ENCODE measurements at regions not wholly inside any gene's neighbourhood (a gene's known extent, or its start where the extent isn't known, plus 50 kb on each side); places are given as distances from the start of the nearest gene placed in this dataset.
"Not testable (repeated sequence)": the region's sequence is repeated elsewhere in the genome, so short reads cannot be mapped to it uniquely, and the experiment has no call there.

DNA sequence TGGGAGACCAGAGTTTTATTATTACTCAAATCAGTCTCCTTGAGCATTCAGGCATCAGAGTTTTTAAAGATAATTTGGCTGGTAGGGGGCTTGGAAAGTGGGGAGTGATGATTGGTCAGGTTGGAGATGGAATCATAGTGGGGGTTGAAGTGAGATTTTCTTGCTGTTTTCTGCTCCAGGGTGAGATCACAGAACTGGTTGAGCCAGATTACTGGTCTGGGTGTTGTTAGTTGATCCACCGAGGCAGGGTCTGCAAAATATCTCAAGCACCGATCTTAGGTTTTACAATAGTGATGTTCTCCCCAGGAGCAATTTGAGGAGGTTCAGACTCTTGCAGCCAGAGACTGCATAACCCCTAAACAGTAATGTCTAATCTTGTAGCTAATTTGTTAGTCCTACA, 141.0 kb downstream of the OTOL1 start:
- Histone ChIP-seq H4K20me1 (ENCODE audit: insufficient read depth, low read length, poor library complexity, severe bottlenecking) (no peaks in the 10 kb centered on the region), H3K36me3 (ENCODE audit: insufficient read depth, low read length) (no peaks in the 10 kb centered on the region), H3K9me3 (ENCODE audit: insufficient read depth, low read depth, low read length) (no peaks in the 10 kb centered on the region), H3K4me2 (ENCODE audit: low read depth, low read length, poor library complexity, severe bottlenecking) (no peak overlapping the region), H3K9me2 (replicated peaks; ENCODE audit: low read depth, low read length) (no peaks in the 10 kb centered on the region), H2AFZ (ENCODE audit: low read length) (no peak overlapping the region), H3K4me1 (ENCODE audit: insufficient read depth, low read length, poor library complexity, severe bottlenecking) (no peaks in the 10 kb centered on the region), H3K79me2 (ENCODE audit: insufficient read depth, low read length) (no peaks in the 10 kb centered on the region), H3K9ac (ENCODE audit: low read depth, low read length, poor library complexity, severe bottlenecking) (no peak overlapping the region), H3K27me3 (ENCODE audit: insufficient read depth, low read length, poor library complexity, severe bottlenecking) (no peaks in the 10 kb centered on the region), H3F3A (ENCODE audit: low read depth) (no peaks in the 10 kb centered on the region), H3K4me3 (ENCODE audit: low read length, poor library complexity, severe bottlenecking) (no peak overlapping the region)
- TF ChIP-seq, protein P1, sequence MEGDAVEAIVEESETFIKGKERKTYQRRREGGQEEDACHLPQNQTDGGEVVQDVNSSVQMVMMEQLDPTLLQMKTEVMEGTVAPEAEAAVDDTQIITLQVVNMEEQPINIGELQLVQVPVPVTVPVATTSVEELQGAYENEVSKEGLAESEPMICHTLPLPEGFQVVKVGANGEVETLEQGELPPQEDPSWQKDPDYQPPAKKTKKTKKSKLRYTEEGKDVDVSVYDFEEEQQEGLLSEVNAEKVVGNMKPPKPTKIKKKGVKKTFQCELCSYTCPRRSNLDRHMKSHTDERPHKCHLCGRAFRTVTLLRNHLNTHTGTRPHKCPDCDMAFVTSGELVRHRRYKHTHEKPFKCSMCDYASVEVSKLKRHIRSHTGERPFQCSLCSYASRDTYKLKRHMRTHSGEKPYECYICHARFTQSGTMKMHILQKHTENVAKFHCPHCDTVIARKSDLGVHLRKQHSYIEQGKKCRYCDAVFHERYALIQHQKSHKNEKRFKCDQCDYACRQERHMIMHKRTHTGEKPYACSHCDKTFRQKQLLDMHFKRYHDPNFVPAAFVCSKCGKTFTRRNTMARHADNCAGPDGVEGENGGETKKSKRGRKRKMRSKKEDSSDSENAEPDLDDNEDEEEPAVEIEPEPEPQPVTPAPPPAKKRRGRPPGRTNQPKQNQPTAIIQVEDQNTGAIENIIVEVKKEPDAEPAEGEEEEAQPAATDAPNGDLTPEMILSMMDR (conservative IDR thresholded peaks at IDR 0.05; ENCODE audit: low read length), result no peak
- TF ChIP-seq EZH2phosphoT487 (IDR thresholded peaks at IDR 0.05; ENCODE audit: borderline replicate concordance), result no peak

DNA sequence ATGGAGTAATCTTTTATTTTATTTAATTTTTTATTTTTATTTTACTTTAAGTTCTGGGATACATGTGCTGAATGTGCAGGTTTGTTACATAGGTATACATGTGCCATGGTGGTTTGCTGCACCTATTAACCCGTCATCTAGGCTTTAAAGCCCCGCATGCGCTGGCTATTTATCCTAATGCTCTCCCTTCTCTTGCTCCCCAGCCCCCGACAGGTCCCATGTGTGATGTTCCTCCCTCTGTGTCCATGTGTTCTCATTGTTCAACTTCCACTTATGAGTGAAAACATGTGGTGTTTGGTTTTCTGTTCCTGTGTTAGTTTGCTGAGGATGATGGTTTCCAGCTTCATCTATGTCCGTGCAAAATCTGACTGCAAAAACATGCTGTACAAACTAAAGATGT, 142.5 kb downstream of the OTOL1 start:
- H3F3A ChIP-seq (ENCODE audit: low read depth); H3K4me2 ChIP-seq (ENCODE audit: low read depth, low read length, poor library complexity, severe bottlenecking); H3K79me2 ChIP-seq (ENCODE audit: insufficient read depth, low read length); H4K20me1 ChIP-seq (ENCODE audit: insufficient read depth, low read length, poor library complexity, severe bottlenecking); H3K9me2 ChIP-seq (replicated peaks; ENCODE audit: low read depth, low read length); H3K9me3 ChIP-seq (ENCODE audit: insufficient read depth, low read depth, low read length); H3K9ac ChIP-seq (ENCODE audit: low read depth, low read length, poor library complexity, severe bottlenecking); H3K4me3 ChIP-seq (ENCODE audit: low read length, poor library complexity, severe bottlenecking); H3K36me3 ChIP-seq (ENCODE audit: insufficient read depth, low read length); H2AFZ ChIP-seq (ENCODE audit: low read length); H3K4me1 ChIP-seq (ENCODE audit: insufficient read depth, low read length, poor library complexity, severe bottlenecking); H3K27me3 ChIP-seq (ENCODE audit: insufficient read depth, low read length, poor library complexity, severe bottlenecking): not testable (repeated sequence)

DNA sequence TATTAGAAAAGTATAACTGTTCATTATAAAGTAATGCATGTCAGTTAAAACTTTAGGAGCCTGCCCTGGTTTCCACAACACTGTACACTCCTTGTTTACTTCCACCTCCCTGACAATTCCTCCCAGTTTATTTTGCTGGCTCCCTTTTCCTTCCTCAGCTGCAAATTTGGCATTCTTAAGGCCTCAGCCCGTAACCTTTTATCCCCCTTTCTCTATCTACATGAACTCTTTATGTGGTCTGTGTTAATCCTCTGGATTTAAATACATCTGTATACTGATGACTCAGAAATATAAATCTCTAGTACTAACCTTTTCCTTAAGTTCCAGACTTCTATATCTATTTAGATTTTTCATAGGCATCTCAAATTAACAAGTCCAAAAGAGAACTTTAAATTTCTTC, 143.6 kb downstream of the OTOL1 start:
- no peak overlapping the region for H2AFZ ChIP-seq (ENCODE audit: low read length)
- TF ChIP-seq, protein P1 (conservative IDR thresholded peaks at IDR 0.05; ENCODE audit: low read length), result no peak
- TF ChIP-seq EZH2phosphoT487 (IDR thresholded peaks at IDR 0.05; ENCODE audit: borderline replicate concordance), result no peak
- no peak overlapping the region for H3K4me3 ChIP-seq (ENCODE audit: low read length, poor library complexity, severe bottlenecking)
- no peaks in the 10 kb centered on the region for H3K9me2 ChIP-seq (replicated peaks; ENCODE audit: low read depth, low read length)
- no peaks in the 10 kb centered on the region for H3K27me3 ChIP-seq (ENCODE audit: insufficient read depth, low read length, poor library complexity, severe bottlenecking)
- H3K79me2 ChIP-seq (ENCODE audit: insufficient read depth, low read length), result no peaks in the 10 kb centered on the region
- H3K4me2 ChIP-seq (ENCODE audit: low read depth, low read length, poor library complexity, severe bottlenecking), result no peak overlapping the region
- no peaks in the 10 kb centered on the region for H3F3A ChIP-seq (ENCODE audit: low read depth)
- no peaks in the 10 kb centered on the region for H3K36me3 ChIP-seq (ENCODE audit: insufficient read depth, low read length)
- no peaks in the 10 kb centered on the region for H4K20me1 ChIP-seq (ENCODE audit: insufficient read depth, low read length, poor library complexity, severe bottlenecking)
- no peaks in the 10 kb centered on the region for H3K4me1 ChIP-seq (ENCODE audit: insufficient read depth, low read length, poor library complexity, severe bottlenecking)
- no peaks in the 10 kb centered on the region for H3K9me3 ChIP-seq (ENCODE audit: insufficient read depth, low read depth, low read length)
- H3K9ac ChIP-seq (ENCODE audit: low read depth, low read length, poor library complexity, severe bottlenecking), result no peak overlapping the region

DNA sequence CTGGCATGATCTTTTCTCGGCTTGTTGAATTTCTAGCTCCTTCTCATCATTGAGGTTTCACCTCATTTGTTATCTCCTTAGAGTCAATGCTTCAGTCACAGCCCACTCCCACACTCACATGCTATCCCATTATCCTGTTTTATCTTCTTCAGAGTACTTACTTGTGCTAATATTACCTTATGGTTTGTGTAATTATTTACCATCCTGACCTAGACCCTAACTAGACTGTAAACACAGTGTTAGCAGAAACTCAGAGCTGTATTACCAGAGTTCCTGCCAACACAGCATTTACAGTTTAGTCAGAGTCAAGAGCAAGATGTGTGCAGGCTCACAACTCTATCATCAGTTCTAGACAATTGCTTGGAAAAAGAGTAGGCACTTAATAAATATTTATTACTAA, 144.7 kb downstream of the OTOL1 start:
- no peak overlapping the region for H3K4me2 ChIP-seq (ENCODE audit: low read depth, low read length, poor library complexity, severe bottlenecking)
- H3K9me3 ChIP-seq (ENCODE audit: insufficient read depth, low read depth, low read length), result no peaks in the 10 kb centered on the region
- TF ChIP-seq, protein P1 (conservative IDR thresholded peaks at IDR 0.05; ENCODE audit: low read length), result no peak
- TF ChIP-seq EZH2phosphoT487 (IDR thresholded peaks at IDR 0.05; ENCODE audit: borderline replicate concordance), result no peak
- no peaks in the 10 kb centered on the region for H3K4me1 ChIP-seq (ENCODE audit: insufficient read depth, low read length, poor library complexity, severe bottlenecking)
- H3K9ac ChIP-seq (ENCODE audit: low read depth, low read length, poor library complexity, severe bottlenecking), result no peak overlapping the region
- no peaks in the 10 kb centered on the region for H3K79me2 ChIP-seq (ENCODE audit: insufficient read depth, low read length)
- H3K36me3 ChIP-seq (ENCODE audit: insufficient read depth, low read length), result no peaks in the 10 kb centered on the region
- no peaks in the 10 kb centered on the region for H3K27me3 ChIP-seq (ENCODE audit: insufficient read depth, low read length, poor library complexity, severe bottlenecking)
- no peak overlapping the region for H2AFZ ChIP-seq (ENCODE audit: low read length)
- no peaks in the 10 kb centered on the region for H3F3A ChIP-seq (ENCODE audit: low read depth)
- no peak overlapping the region for H3K4me3 ChIP-seq (ENCODE audit: low read length, poor library complexity, severe bottlenecking)
- H4K20me1 ChIP-seq (ENCODE audit: insufficient read depth, low read length, poor library complexity, severe bottlenecking), result no peaks in the 10 kb centered on the region
- H3K9me2 ChIP-seq (replicated peaks; ENCODE audit: low read depth, low read length), result no peaks in the 10 kb centered on the region

Measured in Loucy (cell line).